Breast epithelium (tissue), 3 donors: ENCODE measurements at regions not wholly inside any gene's neighbourhood (a gene's known extent, or its start where the extent isn't known, plus 50 kb on each side); places are given as distances from the start of the nearest gene placed in this dataset.

Experiments
- POLR2A ChIP-seq: fragments of 450-650 bp; IDR thresholded peaks from one replicate; pipeline ENCODE4 v1.6.1; 2016; ENCODE audit warnings: antibody characterized with exemption, mild to moderate bottlenecking, moderate library complexity
- POLR2AphosphoS5 ChIP-seq, 3 donors: sonication (generic); formaldehyde crosslinking; IDR thresholded peaks; one replicate each; pipeline ENCODE4 v1.6.1; 2017; ENCODE audit warnings: antibody characterized with exemption in 3 of 3
- TF ChIP-seq, protein P1 (sequence below), 3 donors: fragments of 450-650 bp; IDR thresholded peaks; one replicate each; pipeline ENCODE4 v1.5.1; 2016 to 2017; ENCODE audit warnings: antibody characterized with exemption in 3 of 3, mild to moderate bottlenecking in 3 of 3, moderate library complexity in 3 of 3

DNA sequence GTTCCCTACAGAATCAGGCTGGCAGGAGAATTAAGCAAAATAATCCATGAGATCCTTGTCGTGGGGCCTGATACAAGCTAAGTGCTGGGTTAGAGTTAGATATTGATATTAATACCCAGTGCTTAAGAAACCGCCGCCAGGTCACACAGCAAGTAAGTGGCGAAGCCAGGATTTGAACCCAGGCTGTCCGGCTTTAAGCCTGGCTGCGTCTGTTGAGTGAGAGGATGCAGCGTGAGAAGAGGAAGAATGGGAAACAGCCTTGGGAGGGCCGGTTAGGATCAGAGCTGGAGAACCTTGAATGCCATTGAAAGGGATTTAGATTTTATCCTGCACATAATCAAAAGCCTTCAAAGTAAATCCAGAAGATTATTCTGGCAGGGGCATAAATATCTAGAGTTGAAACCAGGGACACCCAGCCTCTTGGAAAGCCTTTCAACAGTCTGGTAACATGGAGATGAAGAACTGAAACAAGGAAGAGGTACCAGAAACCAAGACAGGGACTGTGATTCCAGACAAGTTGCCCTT lies 64.8 kb upstream of the HELT start:
- TF ChIP-seq, protein P1, sequence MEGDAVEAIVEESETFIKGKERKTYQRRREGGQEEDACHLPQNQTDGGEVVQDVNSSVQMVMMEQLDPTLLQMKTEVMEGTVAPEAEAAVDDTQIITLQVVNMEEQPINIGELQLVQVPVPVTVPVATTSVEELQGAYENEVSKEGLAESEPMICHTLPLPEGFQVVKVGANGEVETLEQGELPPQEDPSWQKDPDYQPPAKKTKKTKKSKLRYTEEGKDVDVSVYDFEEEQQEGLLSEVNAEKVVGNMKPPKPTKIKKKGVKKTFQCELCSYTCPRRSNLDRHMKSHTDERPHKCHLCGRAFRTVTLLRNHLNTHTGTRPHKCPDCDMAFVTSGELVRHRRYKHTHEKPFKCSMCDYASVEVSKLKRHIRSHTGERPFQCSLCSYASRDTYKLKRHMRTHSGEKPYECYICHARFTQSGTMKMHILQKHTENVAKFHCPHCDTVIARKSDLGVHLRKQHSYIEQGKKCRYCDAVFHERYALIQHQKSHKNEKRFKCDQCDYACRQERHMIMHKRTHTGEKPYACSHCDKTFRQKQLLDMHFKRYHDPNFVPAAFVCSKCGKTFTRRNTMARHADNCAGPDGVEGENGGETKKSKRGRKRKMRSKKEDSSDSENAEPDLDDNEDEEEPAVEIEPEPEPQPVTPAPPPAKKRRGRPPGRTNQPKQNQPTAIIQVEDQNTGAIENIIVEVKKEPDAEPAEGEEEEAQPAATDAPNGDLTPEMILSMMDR (IDR thresholded peaks at IDR 0.05): no peak
- TF ChIP-seq POLR2A (no peak), POLR2AphosphoS5 (IDR thresholded peaks at IDR 0.05) (no peak)
